Psoas muscle (tissue), 7 donors: ENCODE measurements at regions not wholly inside any gene's neighbourhood (a gene's known extent, or its start where the extent isn't known, plus 50 kb on each side); places are given as distances from the start of the nearest gene placed in this dataset.

Experiments used
- ATAC-seq, 4 donors: fragments of 200-7000 bp; cut with Tn5 transposase; one replicate each; pipeline ENCODE4 v1.9.1; 2020; ENCODE audit warnings: moderate library complexity in 3 of 4, mild to moderate bottlenecking in 2 of 4
- DNase-seq, 2 donors: peaks; one replicate each; pipeline ENCODE4 v3.0.0-alpha.2; 2020
- H3K27ac ChIP-seq: fragments of 200-600 bp; one replicate; pipeline ENCODE4 v1.8.0; 2022
- H3K27me3 ChIP-seq, 3 donors: fragments of 200-600 bp in 1 of 3; one replicate each; pipeline versions ENCODE4 v1.6.1 to v1.8.0; 2013 to 2022; ENCODE audit warnings: low read length in 2 of 3, mild to moderate bottlenecking in 2 of 3, moderate library complexity in 1 of 3; ENCODE audit not compliant: insufficient read depth in 3 of 3
- H3K36me3 ChIP-seq, 2 donors: fragments of 200-600 bp in 1 of 2; one replicate each; pipeline versions ENCODE4 v1.6.1 to v1.8.0; 2013 to 2022; ENCODE audit warnings: low read depth in 1 of 2, mild to moderate bottlenecking in 1 of 2, moderate library complexity in 1 of 2; ENCODE audit not compliant: insufficient read depth in 1 of 2
- H3K4me1 ChIP-seq: fragments of 200-600 bp; one replicate; pipeline ENCODE4 v1.8.0; 2022
- H3K4me3 ChIP-seq: fragments of 200-600 bp; one replicate; pipeline ENCODE4 v1.8.0; 2022; ENCODE audit warnings: mild to moderate bottlenecking
- H3K9me3 ChIP-seq: fragments of 200-600 bp; one replicate; pipeline ENCODE4 v1.8.0; 2022
- CTCF ChIP-seq: fragments of 200-600 bp; IDR thresholded peaks from one replicate; pipeline ENCODE4 v1.8.0; 2022; ENCODE audit warnings: antibody characterized with exemption
- WGBS, 3 donors: extraction: QIAGEN DNeasy Blood & Tissue Kit; methylation state at CpG; one replicate each; pipeline versions ENCODE4 v1.1.6 to v1.1.7; 2013; 5-methylcytosine and 5-hydroxymethylcytosine counted together
- intact Hi-C, 2 donors: fragments of 100-400 bp; cut with DNase I; formaldehyde crosslinking; loops; one replicate each; pipeline versions ENCODE4 v1.11.0 to v1.14.2; 2022
- donor health status: healthy with polysubstance abuse.
- donor health status: DM: no; HTN: no; CAD: no; lungs with moderate emphysema.
- donor health status: Bipolar disorder and iron deficiency.
- donor health status: healthy.
- donor health status: DM: yes; HTN: yes; CAD: no.
- donor health status: DM: no; HTN: no; CAD: no.
- donor health status: DM: yes; HTN: yes; CAD: no.

- intact Hi-C loops, result no loop called here
- WGBS, 3 donors, result 89 to 94% (median 90%) methylated on average over 5 of the region's 5 CpGs
- ATAC-seq (no peak), DNase-seq (no peak)
- Histone ChIP-seq H3K27ac (no peak overlapping the region), H3K36me3 (no peaks in the 10 kb centered on the region), H3K4me1 (no peaks in the 10 kb centered on the region), H3K9me3 (no peaks in the 10 kb centered on the region), H3K4me3 (no peak overlapping the region), H3K27me3 (no peaks in the 10 kb centered on the region)
- TF ChIP-seq CTCF, result no peak
Measured at GRCh38 chr13:79810018-79810417, 329.1 kb downstream of the NDFIP2 start.

- intact Hi-C loops, result no loop called here
- DNase-seq, result no peak
Measured at GRCh38 chr13:79808475-79808874, 327.5 kb downstream of the NDFIP2 start.

GRCh38 chr13:79807554-79807953 is 326.6 kb downstream of the NDFIP2 start:
- H3K4me3 ChIP-seq, result no peak overlapping the region
- DNase-seq (peak in 1 of 2 donors; percentile 48), ATAC-seq (no peak)
- no peaks in the 10 kb centered on the region for H3K9me3 ChIP-seq
- H3K36me3 ChIP-seq, result no peaks in the 10 kb centered on the region
- H3K27ac ChIP-seq, result no peak overlapping the region
- no peaks in the 10 kb centered on the region for H3K4me1 ChIP-seq
- WGBS, 3 donors, result 74 to 79% (median 77%) methylated on average over 5 of the region's 5 CpGs
- TF ChIP-seq CTCF, result no peak
- no peaks in the 10 kb centered on the region for H3K27me3 ChIP-seq
- intact Hi-C loops, result no loop called here

More at GRCh38 chr13:79808475-79808874, 327.5 kb downstream of the NDFIP2 start:
- no peak overlapping the region for H3K27ac ChIP-seq
- no peak for ATAC-seq
- 47 to 67% (median 56%) methylated on average over 3 of the region's 3 CpGs for whole genome bisulfite sequencing, 3 donors
- H3K27me3 ChIP-seq, result no peaks in the 10 kb centered on the region
- no peaks in the 10 kb centered on the region for H3K4me1 ChIP-seq
- H3K9me3 ChIP-seq, result no peaks in the 10 kb centered on the region
- H3K36me3 ChIP-seq, result no peaks in the 10 kb centered on the region
- no peak for TF ChIP-seq CTCF
- no peak overlapping the region for H3K4me3 ChIP-seq

- Histone ChIP-seq H3K4me3 (no peak overlapping the region), H3K4me1 (no peaks in the 10 kb centered on the region), H3K9me3 (no peaks in the 10 kb centered on the region), H3K36me3 (no peaks in the 10 kb centered on the region), H3K27me3 (no peaks in the 10 kb centered on the region), H3K27ac (no peak overlapping the region)
- DNase-seq (no peak), ATAC-seq (no peak)
- 72 to 92% (median 73%) methylated on average over 2 of the region's 2 CpGs for WGBS, 3 donors
- intact Hi-C loops, result no loop called here
- no peak for TF ChIP-seq CTCF
Measured at GRCh38 chr13:79806821-79807220, 325.9 kb downstream of the NDFIP2 start.

GRCh38 chr13:79805317-79805716 is 324.4 kb downstream of the NDFIP2 start:
- 77 to 86% (median 77%) methylated on average over 1 of the region's 1 CpG for WGBS, 3 donors
- H3K27me3 ChIP-seq, result no peaks in the 10 kb centered on the region
- no peaks in the 10 kb centered on the region for H3K4me1 ChIP-seq
- no peak for TF ChIP-seq CTCF
- H3K4me3 ChIP-seq, result no peak overlapping the region
- intact Hi-C loops, result no loop called here
- no peak for DNase-seq
- no peaks in the 10 kb centered on the region for H3K9me3 ChIP-seq
- no peak for ATAC-seq
- no peaks in the 10 kb centered on the region for H3K36me3 ChIP-seq
- H3K27ac ChIP-seq, result no peak overlapping the region
